Left lung (tissue), 4 donors: ENCODE measurements at regions not wholly inside any gene's neighbourhood (a gene's known extent, or its start where the extent isn't known, plus 50 kb on each side); places are given as distances from the start of the nearest gene placed in this dataset.

Experiments
- ATAC-seq: fragments of 200-7000 bp; cut with Tn5 transposase; one replicate; pipeline ENCODE4 v1.9.1; 2020; ENCODE audit warnings: moderate library complexity
- DNase-seq, 4 donors: peaks; one replicate each; pipeline ENCODE4 v3.0.0-alpha.2; 2013 to 2020
- H3K27ac ChIP-seq, 2 donors: fragments of 200-600 bp; sonication (generic) in 1 of 2; one replicate each; pipeline versions ENCODE4 v1.5.0 to v1.8.0; 2020 to 2021
- H3K27me3 ChIP-seq, 2 donors: fragments of 200-600 bp; sonication (generic) in 1 of 2; one replicate each; pipeline versions ENCODE4 v1.5.0 to v1.8.0; 2020 to 2021
- H3K36me3 ChIP-seq, 2 donors: fragments of 200-600 bp; sonication (generic) in 1 of 2; one replicate each; pipeline versions ENCODE4 v1.5.0 to v1.8.0; 2020 to 2021
- H3K4me1 ChIP-seq, 2 donors: fragments of 200-600 bp; one replicate each; pipeline ENCODE4 v1.8.0; 2021
- H3K4me3 ChIP-seq, 2 donors: fragments of 200-600 bp; sonication (generic) in 1 of 2; one replicate each; pipeline versions ENCODE4 v1.5.0 to v1.8.0; 2020 to 2021; ENCODE audit warnings: mild to moderate bottlenecking in 1 of 2
- H3K9me3 ChIP-seq, 2 donors: fragments of 200-600 bp; sonication (generic) in 1 of 2; one replicate each; pipeline versions ENCODE4 v1.5.0 to v1.8.0; 2020 to 2021
- intact Hi-C, 2 donors: fragments of 100-400 bp; cut with DNase I; formaldehyde crosslinking; loops; one replicate each; pipeline versions ENCODE4 v1.11.2 to v1.14.2; 2022
- TF ChIP-seq, protein P1 (sequence below), 2 donors: fragments of 200-600 bp; sonication (generic) in 1 of 2; IDR thresholded peaks; one replicate each; pipeline versions ENCODE4 v1.5.0 to v1.8.0; 2021; ENCODE audit warnings: antibody characterized with exemption in 2 of 2
- donor health status: DM: no; HTN: yes; CAD: no.
- donor health status: DM: no; HTN: no; CAD: no.

DNA sequence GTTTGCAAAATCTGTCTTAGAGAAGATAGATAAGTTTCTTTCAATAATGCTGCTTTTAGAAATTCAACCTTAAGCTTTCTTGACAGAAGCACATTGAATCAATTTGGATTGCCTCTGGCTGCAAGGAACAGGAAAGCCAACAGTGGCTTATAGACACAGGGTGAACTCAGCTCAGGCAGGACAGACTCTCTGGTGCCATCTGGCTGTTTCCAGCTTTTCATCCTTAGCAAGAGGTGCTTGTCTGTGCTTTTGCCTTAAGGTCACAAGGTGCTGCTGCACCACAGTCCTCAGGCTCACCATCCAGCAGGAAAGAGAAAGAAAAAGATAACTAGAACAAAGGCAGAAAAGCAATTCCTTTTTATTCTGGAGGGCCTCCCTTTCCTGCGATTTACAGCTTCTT, 93.7 kb upstream of the ETS2 start:
- DNase-seq: no peak
- H3K27ac ChIP-seq: no peak overlapping the region
- no peaks in the 10 kb centered on the region for H3K4me1 ChIP-seq
- TF ChIP-seq, protein P1, sequence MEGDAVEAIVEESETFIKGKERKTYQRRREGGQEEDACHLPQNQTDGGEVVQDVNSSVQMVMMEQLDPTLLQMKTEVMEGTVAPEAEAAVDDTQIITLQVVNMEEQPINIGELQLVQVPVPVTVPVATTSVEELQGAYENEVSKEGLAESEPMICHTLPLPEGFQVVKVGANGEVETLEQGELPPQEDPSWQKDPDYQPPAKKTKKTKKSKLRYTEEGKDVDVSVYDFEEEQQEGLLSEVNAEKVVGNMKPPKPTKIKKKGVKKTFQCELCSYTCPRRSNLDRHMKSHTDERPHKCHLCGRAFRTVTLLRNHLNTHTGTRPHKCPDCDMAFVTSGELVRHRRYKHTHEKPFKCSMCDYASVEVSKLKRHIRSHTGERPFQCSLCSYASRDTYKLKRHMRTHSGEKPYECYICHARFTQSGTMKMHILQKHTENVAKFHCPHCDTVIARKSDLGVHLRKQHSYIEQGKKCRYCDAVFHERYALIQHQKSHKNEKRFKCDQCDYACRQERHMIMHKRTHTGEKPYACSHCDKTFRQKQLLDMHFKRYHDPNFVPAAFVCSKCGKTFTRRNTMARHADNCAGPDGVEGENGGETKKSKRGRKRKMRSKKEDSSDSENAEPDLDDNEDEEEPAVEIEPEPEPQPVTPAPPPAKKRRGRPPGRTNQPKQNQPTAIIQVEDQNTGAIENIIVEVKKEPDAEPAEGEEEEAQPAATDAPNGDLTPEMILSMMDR (IDR thresholded peaks at IDR 0.05): peak; percentile 24 to 45
- H3K4me3 ChIP-seq: no peak overlapping the region
- no peaks in the 10 kb centered on the region for H3K36me3 ChIP-seq
- peak; percentile 73 for ATAC-seq
- no peaks in the 10 kb centered on the region for H3K9me3 ChIP-seq
- intact Hi-C loops: loop anchor here in 1 of 2 donors (5.0 kb wide), 1 partner anchor 195 kb away; no protein-coding TSS in a partner anchor
- H3K27me3 ChIP-seq: no peaks in the 10 kb centered on the region

DNA sequence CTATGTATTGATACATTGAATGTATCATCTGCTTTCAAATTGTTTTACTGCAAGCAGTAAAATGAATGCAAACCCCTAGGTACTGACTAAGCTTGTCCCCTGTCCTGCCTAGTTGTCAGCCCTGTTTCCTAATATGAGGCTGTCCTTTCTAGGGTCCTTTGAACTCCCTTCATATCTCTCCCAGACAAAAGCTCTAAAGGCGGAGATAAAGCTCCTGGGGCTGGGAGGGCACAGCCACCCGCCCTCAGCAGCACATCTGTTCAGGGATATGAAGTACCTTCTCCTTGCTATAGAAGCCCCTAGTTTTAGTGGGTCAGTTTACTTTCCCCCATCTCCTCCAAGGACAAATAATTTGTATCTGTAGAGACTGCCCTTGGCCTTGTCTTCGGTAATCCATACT, 93.1 kb upstream of the ETS2 start:
- Histone ChIP-seq H3K27ac (no peak overlapping the region), H3K4me1 (no peaks in the 10 kb centered on the region), H3K4me3 (no peak overlapping the region), H3K9me3 (no peaks in the 10 kb centered on the region), H3K27me3 (no peaks in the 10 kb centered on the region), H3K36me3 (no peaks in the 10 kb centered on the region)
- TF ChIP-seq, protein P1 (IDR thresholded peaks at IDR 0.05): no peak
- no peak for ATAC-seq
- DNase-seq: no peak
- intact Hi-C loops: loop anchor here in 1 of 2 donors (5.0 kb wide), 1 partner anchor 195 kb away; no protein-coding TSS in a partner anchor

DNA sequence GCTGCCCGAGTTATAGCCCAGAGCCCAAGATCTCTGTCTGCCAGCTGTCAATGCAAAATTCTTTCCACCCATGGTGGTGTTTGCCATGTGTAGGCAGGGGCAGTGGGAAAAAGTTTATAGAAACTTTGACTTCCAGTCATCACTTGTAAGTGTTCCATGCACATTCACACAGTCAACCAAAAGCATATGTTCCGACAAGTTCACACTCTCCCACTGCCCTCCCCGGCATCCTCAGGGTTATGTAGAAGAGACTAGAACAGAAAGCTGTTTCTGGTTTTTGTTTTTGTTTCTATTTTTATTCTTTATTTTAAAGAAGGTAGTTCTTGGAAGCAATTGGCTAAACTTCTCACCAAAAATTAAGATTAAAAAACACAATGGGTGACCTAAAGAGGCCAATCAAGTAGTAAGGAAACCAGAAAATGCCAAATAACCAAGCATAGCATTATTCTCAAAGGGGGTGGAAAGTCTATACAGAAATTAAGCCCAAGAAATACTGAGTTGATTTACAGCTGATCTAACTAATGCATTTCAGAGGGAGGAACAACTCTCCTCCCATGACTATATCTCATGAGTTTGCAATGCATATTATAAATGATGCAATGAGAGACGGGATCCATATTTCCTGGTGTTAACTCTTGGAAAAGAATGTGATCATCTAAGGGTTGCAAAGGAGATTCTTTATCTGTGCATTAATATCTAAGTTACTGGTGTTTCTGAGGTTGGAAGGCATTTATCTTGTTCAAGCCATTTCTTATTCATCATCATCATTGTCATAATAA, 91.5 kb upstream of the ETS2 start:
- no peak for ATAC-seq
- Histone ChIP-seq H3K4me1 (no peaks in the 10 kb centered on the region), H3K36me3 (no peaks in the 10 kb centered on the region), H3K4me3 (no peak overlapping the region), H3K27me3 (no peaks in the 10 kb centered on the region), H3K27ac (no peak overlapping the region), H3K9me3 (no peaks in the 10 kb centered on the region)
- DNase-seq: no peak
- intact Hi-C loops: loop anchor here in 1 of 2 donors (5.0 kb wide), 1 partner anchor 197 kb away; no protein-coding TSS in a partner anchor
- TF ChIP-seq, protein P1 (IDR thresholded peaks at IDR 0.05): no peak

DNA sequence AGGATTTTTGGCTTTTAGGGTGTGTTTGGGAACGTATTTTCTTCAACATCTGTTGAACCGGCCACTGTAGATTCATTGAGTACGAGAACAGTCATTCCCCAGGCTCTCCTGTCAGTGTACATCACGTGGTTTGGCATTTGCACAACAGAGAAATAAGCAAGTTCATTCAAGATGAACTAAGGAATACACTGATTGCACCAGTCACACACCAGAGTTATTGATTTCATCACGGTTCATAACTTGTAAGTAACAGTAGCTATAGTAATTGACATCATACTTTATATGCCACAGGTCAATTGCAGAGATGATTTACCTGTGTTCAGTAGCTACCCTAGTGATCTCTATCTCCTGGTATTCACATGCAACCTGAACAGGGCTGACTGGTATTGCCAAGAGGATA, 90.7 kb upstream of the ETS2 start:
- H3K9me3 ChIP-seq: no peaks in the 10 kb centered on the region
- TF ChIP-seq, protein P1 (IDR thresholded peaks at IDR 0.05): no peak

DNA sequence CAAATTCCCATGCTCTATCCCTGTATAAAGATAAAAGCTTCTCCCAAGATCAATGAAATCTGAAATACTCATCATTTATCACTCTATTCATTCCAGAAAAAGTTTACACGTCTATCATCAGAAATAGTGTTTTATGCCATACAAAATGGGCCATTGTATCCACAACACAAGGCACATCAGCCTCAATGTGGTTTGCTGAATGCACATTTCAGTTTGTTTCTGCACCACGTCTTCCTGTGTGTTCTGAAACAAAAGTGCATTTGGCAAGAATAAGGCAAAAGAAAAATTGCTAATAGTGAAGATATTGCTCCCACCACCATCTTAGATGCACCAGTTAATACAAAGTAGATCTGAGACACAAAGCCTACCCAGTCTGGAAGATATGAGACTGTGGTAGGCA, 89.6 kb upstream of the ETS2 start:
- Histone ChIP-seq H3K9me3 (no peaks in the 10 kb centered on the region), H3K36me3 (no peaks in the 10 kb centered on the region), H3K4me1 (no peaks in the 10 kb centered on the region), H3K4me3 (no peak overlapping the region), H3K27ac (no peak overlapping the region), H3K27me3 (no peaks in the 10 kb centered on the region)
- TF ChIP-seq, protein P1 (IDR thresholded peaks at IDR 0.05): no peak
- intact Hi-C loops: no loop called here
- no peak for DNase-seq
- no peak for ATAC-seq

More for the DNA sequence above, 90.7 kb upstream of the ETS2 start:
- ATAC-seq (no peak), DNase-seq (no peak)
- Histone ChIP-seq H3K4me1 (no peaks in the 10 kb centered on the region), H3K27ac (no peak overlapping the region), H3K27me3 (no peaks in the 10 kb centered on the region), H3K36me3 (no peaks in the 10 kb centered on the region), H3K4me3 (no peak overlapping the region)
- intact Hi-C loops: loop anchor here in 1 of 2 donors (5.0 kb wide), 1 partner anchor 198 kb away; no protein-coding TSS in a partner anchor
